CD14-positive monocyte (primary cell): ENCODE measurements at regions not wholly inside any gene's neighbourhood (a gene's known extent, or its start where the extent isn't known, plus 50 kb on each side); places are given as distances from the start of the nearest gene placed in this dataset.

Source experiments
- DNase-seq, 3 donors: peaks; one replicate each; pipeline ENCODE4 v3.0.0-alpha.2; 2011 to 2022
- H2AFZ ChIP-seq: 2 replicates; pipeline ENCODE4 v1.6.0; 2012; ENCODE audit warnings: mild to moderate bottlenecking, low read depth, low read length, inconsistent platforms; ENCODE audit not compliant: insufficient read depth, poor library complexity, severe bottlenecking
- H3K27ac ChIP-seq, 2 donors: 1 replicate in 1 of 2; 2 replicates in 1 of 2; pipeline ENCODE4 v1.5.1; 2012 to 2013; ENCODE audit warnings: low read length in 2 of 2, control low read depth in 1 of 2, inconsistent platforms in 1 of 2, low read depth in 1 of 2, mild to moderate bottlenecking in 1 of 2
- H3K27me3 ChIP-seq, 2 donors: one replicate each; pipeline versions ENCODE4 v1.6.0 to v1.6.1; 2011 to 2013; ENCODE audit warnings: low read length in 2 of 2; ENCODE audit not compliant: control insufficient read depth in 2 of 2, insufficient read depth in 2 of 2
- H3K36me3 ChIP-seq, 2 donors: replicated peaks in 1 of 2; 1 replicate in 1 of 2; 2 replicates in 1 of 2; pipeline versions ENCODE4 v1.5.1 to v1.6.1; 2012 to 2013; ENCODE audit warnings: low read length in 2 of 2, control low read depth in 1 of 2, inconsistent platforms in 1 of 2, mild to moderate bottlenecking in 1 of 2; ENCODE audit not compliant: insufficient read depth in 2 of 2, control insufficient read depth in 1 of 2
- H3K4me1 ChIP-seq, 2 donors: 1 replicate in 1 of 2; 2 replicates in 1 of 2; pipeline versions ENCODE4 v1.5.1 to v1.6.1; 2012 to 2013; ENCODE audit warnings: low read length in 2 of 2, control low read depth in 1 of 2, inconsistent platforms in 1 of 2, mild to moderate bottlenecking in 1 of 2, moderate library complexity in 1 of 2; ENCODE audit not compliant: insufficient read depth in 2 of 2, control insufficient read depth in 1 of 2
- H3K4me2 ChIP-seq: replicated peaks from 2 replicates; pipeline ENCODE3; 2012; ENCODE audit warnings: low read length, moderate library complexity, mild to moderate bottlenecking; ENCODE audit not compliant: poor library complexity, severe bottlenecking; ENCODE audit errors: extremely low read depth
- H3K4me3 ChIP-seq, 3 experiments: fragments of 200-600 bp in 1 of 3; sonication (generic) in 1 of 3; replicated peaks in 1 of 3; 1 replicate in 2 of 3; 2 replicates in 1 of 3; pipeline ENCODE4 v1.5.1; 2011 to 2013; ENCODE audit warnings: low read length in 3 of 3, mild to moderate bottlenecking in 3 of 3, control low read depth in 2 of 3, low read depth in 2 of 3, inconsistent platforms in 1 of 3, moderate library complexity in 1 of 3
- H3K79me2 ChIP-seq: 2 replicates; pipeline ENCODE4 v1.6.0; 2012; ENCODE audit warnings: mild to moderate bottlenecking, control low read depth, inconsistent platforms, low read length, moderate library complexity; ENCODE audit not compliant: insufficient read depth
- H3K9ac ChIP-seq: 2 replicates; pipeline ENCODE4 v1.6.0; 2017; ENCODE audit warnings: low read length, mild to moderate bottlenecking; ENCODE audit not compliant: insufficient read depth, poor library complexity, severe bottlenecking
- H3K9me3 ChIP-seq, 2 donors: replicated peaks in 1 of 2; 1 replicate in 1 of 2; 2 replicates in 1 of 2; pipeline versions ENCODE4 v1.5.1 to v1.6.1; 2012 to 2013; ENCODE audit warnings: low read length in 2 of 2, control low read depth in 1 of 2; ENCODE audit not compliant: control insufficient read depth in 1 of 2, insufficient read depth in 1 of 2
- H4K20me1 ChIP-seq: 2 replicates; pipeline ENCODE4 v1.6.0; 2012; ENCODE audit warnings: mild to moderate bottlenecking, low read length, control low read depth, moderate library complexity; ENCODE audit not compliant: insufficient read depth
- H3K27ac Mint-ChIP-seq, 7 donors: one replicate each; pipeline ENCODE4 v1.8.0; 2020; ENCODE audit warnings: mild to moderate bottlenecking in 7 of 7, mixed read lengths in 7 of 7, moderate library complexity in 6 of 7, inconsistent platforms in 2 of 7
- H3K27me3 Mint-ChIP-seq, 3 donors: one replicate each; pipeline ENCODE4 v1.8.0; 2021 to 2022; ENCODE audit warnings: low read depth in 3 of 3, mild to moderate bottlenecking in 3 of 3, mixed read lengths in 3 of 3, moderate library complexity in 3 of 3, inconsistent platforms in 1 of 3
- H3K36me3 Mint-ChIP-seq, 2 donors: one replicate each; pipeline ENCODE4 v1.8.0; 2020; ENCODE audit warnings: mixed read lengths in 2 of 2, inconsistent platforms in 1 of 2, mild to moderate bottlenecking in 1 of 2
- H3K4me1 Mint-ChIP-seq: one replicate; pipeline ENCODE4 v1.8.0; 2020; ENCODE audit warnings: mild to moderate bottlenecking, mixed read lengths
- H3K4me3 Mint-ChIP-seq, 2 donors: one replicate each; pipeline ENCODE4 v1.8.0; 2020; ENCODE audit warnings: mild to moderate bottlenecking in 2 of 2, mixed read lengths in 2 of 2, moderate library complexity in 1 of 2
- H3K9me3 Mint-ChIP-seq, 7 donors: one replicate each; pipeline ENCODE4 v1.8.0; 2020 to 2022; ENCODE audit warnings: mixed read lengths in 7 of 7, mild to moderate bottlenecking in 6 of 7, moderate library complexity in 6 of 7, inconsistent platforms in 2 of 7
- WGBS: methylation state at CpG from one replicate; pipeline ENCODE4 v1.1.5; 2013; ENCODE audit warnings: missing lambda C conversion rate; ENCODE audit not compliant: insufficient coverage; 5-methylcytosine and 5-hydroxymethylcytosine counted together
- intact Hi-C, 2 donors: fragments of 100-400 bp; cut with micrococcal nuclease; formaldehyde crosslinking; loops; one replicate each; pipeline versions ENCODE4 v1.15.0 to v1.15.1; 2023
- TF ChIP-seq, protein P1 (sequence below): fragments of 200-600 bp; IDR thresholded peaks from one replicate; pipeline ENCODE4 v1.8.0; 2022; ENCODE audit warnings: antibody characterized with exemption, mild to moderate bottlenecking

- intact Hi-C loops: no loop called here
- no peaks in the 10 kb centered on the region for H3K4me1 ChIP-seq
- H4K20me1 ChIP-seq: no peaks in the 10 kb centered on the region
- H3K27ac Mint-ChIP-seq: no peak overlapping the region
- TF ChIP-seq, protein P1, sequence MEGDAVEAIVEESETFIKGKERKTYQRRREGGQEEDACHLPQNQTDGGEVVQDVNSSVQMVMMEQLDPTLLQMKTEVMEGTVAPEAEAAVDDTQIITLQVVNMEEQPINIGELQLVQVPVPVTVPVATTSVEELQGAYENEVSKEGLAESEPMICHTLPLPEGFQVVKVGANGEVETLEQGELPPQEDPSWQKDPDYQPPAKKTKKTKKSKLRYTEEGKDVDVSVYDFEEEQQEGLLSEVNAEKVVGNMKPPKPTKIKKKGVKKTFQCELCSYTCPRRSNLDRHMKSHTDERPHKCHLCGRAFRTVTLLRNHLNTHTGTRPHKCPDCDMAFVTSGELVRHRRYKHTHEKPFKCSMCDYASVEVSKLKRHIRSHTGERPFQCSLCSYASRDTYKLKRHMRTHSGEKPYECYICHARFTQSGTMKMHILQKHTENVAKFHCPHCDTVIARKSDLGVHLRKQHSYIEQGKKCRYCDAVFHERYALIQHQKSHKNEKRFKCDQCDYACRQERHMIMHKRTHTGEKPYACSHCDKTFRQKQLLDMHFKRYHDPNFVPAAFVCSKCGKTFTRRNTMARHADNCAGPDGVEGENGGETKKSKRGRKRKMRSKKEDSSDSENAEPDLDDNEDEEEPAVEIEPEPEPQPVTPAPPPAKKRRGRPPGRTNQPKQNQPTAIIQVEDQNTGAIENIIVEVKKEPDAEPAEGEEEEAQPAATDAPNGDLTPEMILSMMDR: no peak
- H3K27me3 Mint-ChIP-seq: peaks cover 2 to 17% (median 8%) of the 10 kb centered on the region in 3 donors
- H3K4me3 ChIP-seq: no peak overlapping the region
- peaks cover 2% of the 10 kb centered on the region in 2 donors for H3K27me3 ChIP-seq
- no peak overlapping the region for H2AFZ ChIP-seq
- H3K4me1 Mint-ChIP-seq: no peaks in the 10 kb centered on the region
- H3K36me3 Mint-ChIP-seq: no peaks in the 10 kb centered on the region
- H3K9me3 Mint-ChIP-seq: peaks cover 0 to 3% (median 0%) of the 10 kb centered on the region in 7 donors
- no peak overlapping the region for H3K4me3 Mint-ChIP-seq
- H3K79me2 ChIP-seq: no peaks in the 10 kb centered on the region
- no peak overlapping the region for H3K4me2 ChIP-seq
- no peaks in the 10 kb centered on the region for H3K9me3 ChIP-seq
- DNase-seq: no peak
- 100% methylated on average over 1 of the region's 4 CpGs for WGBS
- no peak overlapping the region for H3K9ac ChIP-seq
- H3K36me3 ChIP-seq: no peaks in the 10 kb centered on the region
- H3K27ac ChIP-seq: no peak overlapping the region
Measured at GRCh38 chr5:127206320-127207113, 84.1 kb upstream of the MEGF10 start.

- H3K36me3 Mint-ChIP-seq: no peaks in the 10 kb centered on the region
- 78% methylated on average over 2 of the region's 2 CpGs for WGBS
Measured at GRCh38 chr5:127210042-127210441, 80.6 kb upstream of the MEGF10 start.

More at GRCh38 chr5:127210042-127210441, 80.6 kb upstream of the MEGF10 start:
- Histone ChIP-seq H3K4me2 (no peak overlapping the region), H3K36me3 (no peaks in the 10 kb centered on the region), H3K27ac (no peak overlapping the region), H3K27me3 (peaks cover 2% of the 10 kb centered on the region in 2 donors), H3K4me3 (no peak overlapping the region), H3K79me2 (no peaks in the 10 kb centered on the region), H3K9ac (no peak overlapping the region), H3K4me1 (no peaks in the 10 kb centered on the region), H2AFZ (no peak overlapping the region), H3K9me3 (no peaks in the 10 kb centered on the region), H4K20me1 (no peaks in the 10 kb centered on the region)
- no peak for DNase-seq
- H3K27ac Mint-ChIP-seq: no peak overlapping the region
- TF ChIP-seq, protein P1: no peak
- peaks cover 2 to 20% (median 8%) of the 10 kb centered on the region in 3 donors for H3K27me3 Mint-ChIP-seq
- peaks cover 0 to 9% (median 3%) of the 10 kb centered on the region in 7 donors for H3K9me3 Mint-ChIP-seq
- H3K4me3 Mint-ChIP-seq: no peak overlapping the region
- no peaks in the 10 kb centered on the region for H3K4me1 Mint-ChIP-seq
- intact Hi-C loops: no loop called here
